Uterus (tissue), 3 donors: ENCODE measurements at regions not wholly inside any gene's neighbourhood (a gene's known extent, or its start where the extent isn't known, plus 50 kb on each side); places are given as distances from the start of the nearest gene placed in this dataset.

ENCODE experiments used
- DNase-seq, 2 donors: peaks; one replicate each; pipeline ENCODE4 v3.0.0-alpha.2; 2019 to 2020
- H3K27ac ChIP-seq, 2 donors: fragments of 200-600 bp; sonication (generic); 1 replicate in 1 of 2; 2 replicates in 1 of 2; pipeline ENCODE4 v1.5.1; 2016 to 2018
- H3K27me3 ChIP-seq, 2 donors: fragments of 200-600 bp; sonication (generic); one replicate each; pipeline ENCODE4 v1.5.1; 2018 to 2019; ENCODE audit warnings: control low read depth in 1 of 2
- H3K36me3 ChIP-seq, 2 donors: fragments of 200-600 bp; sonication (generic); one replicate each; pipeline ENCODE4 v1.5.1; 2019; ENCODE audit warnings: control low read depth in 1 of 2
- H3K4me1 ChIP-seq, 2 donors: fragments of 200-600 bp; sonication (generic); one replicate each; pipeline ENCODE4 v1.5.1; 2018 to 2019; ENCODE audit warnings: control low read depth in 1 of 2
- H3K4me3 ChIP-seq, 2 donors: fragments of 200-600 bp; sonication (generic); 1 replicate in 1 of 2; 2 replicates in 1 of 2; pipeline ENCODE4 v1.5.1; 2018 to 2019; ENCODE audit warnings: mild to moderate bottlenecking in 1 of 2
- H3K9me3 ChIP-seq, 2 donors: fragments of 200-600 bp; sonication (generic); one replicate each; pipeline ENCODE4 v1.5.1; 2019; ENCODE audit warnings: control low read depth in 1 of 2
- POLR2A ChIP-seq, 2 donors: fragments of 450-650 bp; IDR thresholded peaks; one replicate each; pipeline ENCODE4 v1.6.1; 2016; ENCODE audit warnings: antibody characterized with exemption in 2 of 2, mild to moderate bottlenecking in 1 of 2, moderate library complexity in 1 of 2
- intact Hi-C: fragments of 100-400 bp; cut with DNase I; formaldehyde crosslinking; loops from one replicate; pipeline ENCODE4 v1.15.1; 2023; ENCODE audit warnings: low total_unique reads
- TF ChIP-seq, protein P1 (sequence below), 4 experiments: fragments of 200-600 bp in 2 of 4; fragments of 450-650 bp in 2 of 4; sonication (generic) in 2 of 4; IDR thresholded peaks; one replicate each; pipeline ENCODE4 v1.5.1; 2016 to 2019; ENCODE audit warnings: antibody characterized with exemption in 4 of 4, mild to moderate bottlenecking in 2 of 4, moderate library complexity in 1 of 4
- donor health status: DM: yes; HTN: yes; CAD: no.

DNA sequence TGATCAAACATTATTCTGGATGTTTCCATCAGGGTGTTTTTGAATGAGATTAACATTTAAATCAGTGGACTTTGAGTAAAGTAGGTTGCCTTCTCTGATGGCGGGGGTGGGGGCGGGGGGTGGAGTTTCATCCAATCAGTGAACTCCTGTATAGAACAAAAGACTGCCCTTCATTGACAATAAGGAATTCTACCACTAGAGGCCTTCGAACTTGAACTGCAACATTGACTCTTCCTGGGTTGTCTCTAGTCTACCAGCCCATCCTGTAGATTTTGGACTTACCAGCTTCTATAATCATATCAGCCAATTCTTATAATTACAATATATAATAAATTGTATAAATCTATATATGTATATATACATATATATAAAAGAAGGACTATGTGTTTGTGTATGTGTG, 520.4 kb upstream of the CXADR start:
- H3K36me3 ChIP-seq = no peaks in the 10 kb centered on the region
- DNase-seq = no peak
- H3K27me3 ChIP-seq = no peaks in the 10 kb centered on the region
- H3K4me1 ChIP-seq = no peaks in the 10 kb centered on the region
- intact Hi-C loops = no loop called here
- no peaks in the 10 kb centered on the region for H3K9me3 ChIP-seq
- no peak overlapping the region for H3K27ac ChIP-seq
- no peak overlapping the region for H3K4me3 ChIP-seq
- no peak for TF ChIP-seq POLR2A (IDR thresholded peaks at IDR 0.05)
- TF ChIP-seq, protein P1, sequence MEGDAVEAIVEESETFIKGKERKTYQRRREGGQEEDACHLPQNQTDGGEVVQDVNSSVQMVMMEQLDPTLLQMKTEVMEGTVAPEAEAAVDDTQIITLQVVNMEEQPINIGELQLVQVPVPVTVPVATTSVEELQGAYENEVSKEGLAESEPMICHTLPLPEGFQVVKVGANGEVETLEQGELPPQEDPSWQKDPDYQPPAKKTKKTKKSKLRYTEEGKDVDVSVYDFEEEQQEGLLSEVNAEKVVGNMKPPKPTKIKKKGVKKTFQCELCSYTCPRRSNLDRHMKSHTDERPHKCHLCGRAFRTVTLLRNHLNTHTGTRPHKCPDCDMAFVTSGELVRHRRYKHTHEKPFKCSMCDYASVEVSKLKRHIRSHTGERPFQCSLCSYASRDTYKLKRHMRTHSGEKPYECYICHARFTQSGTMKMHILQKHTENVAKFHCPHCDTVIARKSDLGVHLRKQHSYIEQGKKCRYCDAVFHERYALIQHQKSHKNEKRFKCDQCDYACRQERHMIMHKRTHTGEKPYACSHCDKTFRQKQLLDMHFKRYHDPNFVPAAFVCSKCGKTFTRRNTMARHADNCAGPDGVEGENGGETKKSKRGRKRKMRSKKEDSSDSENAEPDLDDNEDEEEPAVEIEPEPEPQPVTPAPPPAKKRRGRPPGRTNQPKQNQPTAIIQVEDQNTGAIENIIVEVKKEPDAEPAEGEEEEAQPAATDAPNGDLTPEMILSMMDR (IDR thresholded peaks at IDR 0.05) = no peak

DNA sequence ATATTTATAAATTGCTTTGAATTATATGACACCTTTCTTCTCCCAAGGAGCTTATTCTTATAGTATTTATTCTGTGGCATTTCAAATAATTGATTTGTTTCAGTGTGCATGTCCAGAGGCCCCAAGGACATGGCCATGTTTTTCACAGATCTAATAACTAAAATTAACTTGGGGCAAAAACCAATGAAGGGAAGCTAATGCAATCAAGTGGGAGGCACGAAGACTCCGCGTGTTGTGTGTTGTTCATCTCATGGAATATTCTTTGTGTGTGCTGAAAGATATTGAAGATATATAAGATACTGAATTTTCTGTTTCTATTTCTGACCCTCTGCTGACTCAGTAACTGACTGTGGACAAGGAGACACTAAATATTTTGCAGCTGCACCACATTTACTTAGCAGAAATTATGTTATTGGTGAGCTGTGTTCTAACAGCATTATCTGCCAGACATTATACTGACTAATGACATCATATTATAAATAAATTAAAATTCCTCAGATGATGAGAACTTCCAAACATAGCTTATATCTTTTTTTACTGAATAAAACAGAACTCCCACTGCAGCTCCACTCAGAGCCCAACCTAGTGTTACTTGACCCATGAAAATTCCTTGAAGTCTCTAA, 519.3 kb upstream of the CXADR start:
- intact Hi-C loops = no loop called here
- H3K9me3 ChIP-seq = no peaks in the 10 kb centered on the region
- no peaks in the 10 kb centered on the region for H3K4me1 ChIP-seq
- H3K27ac ChIP-seq = no peak overlapping the region
- H3K27me3 ChIP-seq = no peaks in the 10 kb centered on the region
- TF ChIP-seq, protein P1 (IDR thresholded peaks at IDR 0.05) = no peak
- TF ChIP-seq POLR2A (IDR thresholded peaks at IDR 0.05) = no peak
- DNase-seq = no peak
- no peaks in the 10 kb centered on the region for H3K36me3 ChIP-seq
- H3K4me3 ChIP-seq = no peak overlapping the region

DNA sequence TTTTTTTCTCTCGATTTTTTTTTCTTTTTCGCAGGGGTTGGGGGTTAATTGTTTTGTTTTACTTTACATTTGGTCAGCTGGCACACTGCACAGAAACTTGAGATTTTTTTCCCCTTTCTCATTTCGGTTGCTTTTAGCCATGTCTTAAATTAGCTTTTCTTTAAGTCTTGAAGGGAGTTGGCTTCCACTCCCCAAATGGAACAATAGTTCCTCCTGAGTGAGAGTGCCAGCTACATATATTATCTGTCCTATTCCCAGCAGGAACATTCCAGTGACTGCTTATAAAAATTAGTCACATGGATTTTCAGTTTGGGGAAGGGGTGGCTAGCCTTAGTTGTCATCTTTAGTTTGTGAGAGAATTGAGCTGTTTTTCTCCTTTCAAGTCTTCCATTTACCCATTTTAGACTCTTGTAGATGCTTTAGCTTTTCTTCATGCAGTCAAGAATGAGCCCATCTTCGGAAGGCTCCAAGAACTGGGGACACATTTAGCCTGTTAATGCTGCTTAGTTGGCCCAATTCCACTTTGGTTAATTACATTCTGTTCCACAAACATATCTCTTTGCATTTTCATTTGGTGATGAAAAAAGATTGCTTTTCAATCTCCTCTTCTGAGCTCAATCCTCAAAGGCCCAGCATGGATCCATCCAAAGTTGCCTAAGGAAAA, 510.1 kb upstream of the CXADR start:
- TF ChIP-seq, protein P1 (IDR thresholded peaks at IDR 0.05) = no peak
- no peak for TF ChIP-seq POLR2A (IDR thresholded peaks at IDR 0.05)
- Histone ChIP-seq H3K4me1 (no peaks in the 10 kb centered on the region), H3K27ac (peak overlapping the region; percentile 39 to 51), H3K4me3 (no peak overlapping the region), H3K27me3 (no peaks in the 10 kb centered on the region), H3K36me3 (no peaks in the 10 kb centered on the region), H3K9me3 (no peaks in the 10 kb centered on the region)
- DNase-seq = no peak
- intact Hi-C loops = no loop called here

DNA sequence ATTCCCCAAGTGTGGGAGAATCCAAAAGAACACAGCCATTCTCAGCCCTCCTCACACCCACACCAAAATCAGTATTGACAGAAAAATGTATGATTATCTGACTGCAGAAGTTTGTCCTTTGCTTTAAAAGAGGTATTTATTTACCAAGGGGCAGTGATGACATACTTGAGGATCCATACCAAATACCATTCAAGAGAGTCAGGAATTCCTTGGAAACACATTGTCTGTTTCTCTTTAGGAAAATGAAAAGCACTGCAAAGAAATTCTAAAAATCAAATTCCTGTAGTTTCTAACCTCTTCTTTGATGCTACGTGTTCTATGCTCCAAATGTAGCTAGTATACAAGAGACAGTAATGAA, 509.6 kb upstream of the CXADR start:
- intact Hi-C loops = no loop called here
- H3K27me3 ChIP-seq = no peaks in the 10 kb centered on the region
- H3K27ac ChIP-seq = peak overlapping the region; percentile 39 to 51
- H3K9me3 ChIP-seq = no peaks in the 10 kb centered on the region
- H3K4me3 ChIP-seq = no peak overlapping the region
- H3K4me1 ChIP-seq = no peaks in the 10 kb centered on the region
- TF ChIP-seq, protein P1 (IDR thresholded peaks at IDR 0.05) = no peak
- no peak for TF ChIP-seq POLR2A (IDR thresholded peaks at IDR 0.05)
- H3K36me3 ChIP-seq = no peaks in the 10 kb centered on the region
- no peak for DNase-seq

DNA sequence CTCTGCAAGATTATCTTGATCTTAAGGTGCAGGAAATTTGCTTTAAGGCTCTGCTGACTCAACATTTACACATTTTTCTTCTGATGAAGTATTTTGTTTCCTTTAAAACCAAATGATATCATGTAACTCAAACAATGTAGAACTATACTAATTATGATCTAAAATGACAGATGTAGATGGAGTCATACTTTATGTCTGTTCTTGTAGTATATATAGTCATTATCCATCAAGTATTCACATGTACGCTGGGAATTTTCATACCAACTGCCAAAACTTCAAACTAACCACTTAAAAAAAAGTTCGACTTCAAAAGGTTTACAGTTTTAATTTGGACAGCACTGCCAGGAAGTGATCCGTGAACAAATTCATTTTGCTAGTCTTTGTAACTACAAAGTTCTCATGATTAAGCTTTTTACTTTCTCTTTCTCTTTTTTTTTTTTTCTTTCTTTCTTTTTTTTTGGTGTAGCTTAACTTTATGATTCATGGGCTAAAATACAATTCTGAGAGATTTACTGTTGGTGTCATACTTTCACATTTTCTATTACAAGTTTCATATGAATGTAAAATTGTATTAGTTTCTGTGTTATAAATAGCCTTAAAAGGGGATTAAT, 509.0 kb upstream of the CXADR start:
- Histone ChIP-seq H3K36me3 (no peaks in the 10 kb centered on the region), H3K27ac (peak overlapping the region; percentile 50 to 51), H3K27me3 (no peaks in the 10 kb centered on the region), H3K9me3 (no peaks in the 10 kb centered on the region), H3K4me3 (peak overlapping the region in 1 of 2 donors; percentile 22), H3K4me1 (no peaks in the 10 kb centered on the region)
- TF ChIP-seq POLR2A (IDR thresholded peaks at IDR 0.05) = no peak
- TF ChIP-seq, protein P1 (IDR thresholded peaks at IDR 0.05) = no peak
- intact Hi-C loops = no loop called here
- DNase-seq = no peak
